ENCODE measurements at regions not wholly inside any gene's neighbourhood (a gene's known extent, or its start where the extent isn't known, plus 50 kb on each side); places are given as distances from the start of the nearest gene placed in this dataset.

DNA sequence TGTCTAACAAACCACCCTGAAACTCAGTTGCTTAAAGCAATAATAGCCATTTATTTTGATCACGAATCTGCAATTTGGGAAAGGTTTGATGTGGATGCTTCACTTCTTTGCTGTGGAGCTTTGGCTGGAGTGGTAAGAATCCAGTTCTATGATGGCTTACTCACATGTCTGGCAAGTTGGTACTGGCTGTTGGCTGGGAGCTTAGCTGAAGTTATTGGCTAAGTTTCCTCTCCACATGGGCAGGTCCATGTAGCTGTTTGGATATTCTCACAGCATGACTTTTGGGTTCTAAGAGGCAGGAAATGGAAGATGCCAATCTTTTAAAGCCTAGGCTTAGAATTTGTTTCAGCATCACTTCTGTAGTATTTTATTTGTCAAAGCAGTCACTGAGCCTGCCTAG, 277.6 kb upstream of the NRP1 start:
- Histone ChIP-seq H3K4ac (ENCODE audit: low read depth, low read length) (no peak overlapping the region), H2BK120ac (ENCODE audit: insufficient read depth, low read length, poor library complexity) (no peak overlapping the region), H3K4me1 (ENCODE audit: control insufficient read depth in 1 of 2, insufficient read depth in 2 of 2, low read length in 2 of 2) (no peaks in the 10 kb centered on the region), H3K9ac (ENCODE audit: low read length) (no peak overlapping the region), H4K91ac (ENCODE audit: low read depth, low read length) (no peak overlapping the region), H3K27ac (ENCODE audit: low read depth, low read length) (no peak overlapping the region), H3K79me1 (ENCODE audit: low read length) (no peaks in the 10 kb centered on the region), H3K18ac (ENCODE audit: low read length) (no peak overlapping the region), H3K14ac (ENCODE audit: low read length) (no peak overlapping the region), H4K8ac (ENCODE audit: low read depth, low read length) (no peak overlapping the region), H3K9me3 (ENCODE audit: insufficient read depth, low read depth, low read length) (no peaks in the 10 kb centered on the region), H3K79me2 (ENCODE audit: control insufficient read depth, insufficient read depth, low read length, poor library complexity) (no peaks in the 10 kb centered on the region), H2AK5ac (ENCODE audit: low read length) (no peak overlapping the region), H3K4me2 (ENCODE audit: low read length) (no peak overlapping the region), H3K4me3 (ENCODE audit: low read depth, low read length) (no peak overlapping the region), H3K23ac (ENCODE audit: low read length) (no peak overlapping the region), H2BK5ac (ENCODE audit: low read depth, low read length, poor library complexity) (no peak overlapping the region), H2AFZ (ENCODE audit: insufficient read depth, low read length, poor library complexity) (no peak overlapping the region), H2BK12ac (ENCODE audit: low read length) (no peak overlapping the region), H3K36me3 (ENCODE audit: control insufficient read depth in 1 of 2, insufficient read depth in 2 of 2, low read length in 2 of 2) (no peaks in the 10 kb centered on the region), H4K12ac (ENCODE audit: low read depth, low read length) (no peak overlapping the region), H3K27me3 (ENCODE audit: insufficient read depth, low read length) (no peaks in the 10 kb centered on the region)
- WGBS (ENCODE audit: extremely low coverage, insufficient coverage, insufficient read length): no CpG with 5 or more reads among the region's 1 CpG
- no peak for DNase-seq

DNA sequence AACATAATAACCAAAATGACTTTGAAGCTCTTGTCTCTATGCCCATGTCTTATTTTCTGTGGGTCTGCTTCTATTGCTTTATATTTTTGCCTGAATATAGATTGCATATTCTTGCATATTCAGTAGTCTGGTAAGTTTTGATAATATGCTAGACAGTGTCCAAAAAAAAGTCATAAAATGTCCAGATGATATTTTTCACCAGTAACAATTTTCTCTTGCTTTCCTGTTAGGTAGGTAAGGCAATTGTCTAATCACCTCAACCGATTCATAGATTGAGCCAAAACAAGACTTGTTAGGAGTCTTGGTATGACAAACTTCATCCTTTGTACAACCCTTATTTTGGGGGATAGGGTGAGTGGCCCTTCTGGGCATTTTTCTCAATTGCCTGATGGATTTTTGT, 277.0 kb upstream of the NRP1 start:
- no peak overlapping the region for H4K8ac ChIP-seq (ENCODE audit: low read depth, low read length)
- no peak overlapping the region for H2BK120ac ChIP-seq (ENCODE audit: insufficient read depth, low read length, poor library complexity)
- H3K9ac ChIP-seq (ENCODE audit: low read length): no peak overlapping the region
- H3K79me2 ChIP-seq (ENCODE audit: control insufficient read depth, insufficient read depth, low read length, poor library complexity): no peaks in the 10 kb centered on the region
- no peak overlapping the region for H2BK12ac ChIP-seq (ENCODE audit: low read length)
- no peak overlapping the region for H3K14ac ChIP-seq (ENCODE audit: low read length)
- no peak overlapping the region for H3K27ac ChIP-seq (ENCODE audit: low read depth, low read length)
- no peak overlapping the region for H4K91ac ChIP-seq (ENCODE audit: low read depth, low read length)
- H4K12ac ChIP-seq (ENCODE audit: low read depth, low read length): no peak overlapping the region
- no peaks in the 10 kb centered on the region for H3K27me3 ChIP-seq (ENCODE audit: insufficient read depth, low read length)
- WGBS (ENCODE audit: extremely low coverage, insufficient coverage, insufficient read length): no CpG with 5 or more reads among the region's 1 CpG
- no peak overlapping the region for H3K4me2 ChIP-seq (ENCODE audit: low read length)
- H3K9me3 ChIP-seq (ENCODE audit: insufficient read depth, low read depth, low read length): no peaks in the 10 kb centered on the region
- no peak overlapping the region for H3K4ac ChIP-seq (ENCODE audit: low read depth, low read length)
- H3K18ac ChIP-seq (ENCODE audit: low read length): no peak overlapping the region
- DNase-seq: no peak
- H3K79me1 ChIP-seq (ENCODE audit: low read length): no peaks in the 10 kb centered on the region
- no peak overlapping the region for H2BK5ac ChIP-seq (ENCODE audit: low read depth, low read length, poor library complexity)
- H3K4me3 ChIP-seq (ENCODE audit: low read depth, low read length): no peak overlapping the region
- H2AFZ ChIP-seq (ENCODE audit: insufficient read depth, low read length, poor library complexity): no peak overlapping the region
- H2AK5ac ChIP-seq (ENCODE audit: low read length): no peak overlapping the region
- H3K36me3 ChIP-seq (ENCODE audit: control insufficient read depth in 1 of 2, insufficient read depth in 2 of 2, low read length in 2 of 2): no peaks in the 10 kb centered on the region
- no peaks in the 10 kb centered on the region for H3K4me1 ChIP-seq (ENCODE audit: control insufficient read depth in 1 of 2, insufficient read depth in 2 of 2, low read length in 2 of 2)
- no peak overlapping the region for H3K23ac ChIP-seq (ENCODE audit: low read length)

DNA sequence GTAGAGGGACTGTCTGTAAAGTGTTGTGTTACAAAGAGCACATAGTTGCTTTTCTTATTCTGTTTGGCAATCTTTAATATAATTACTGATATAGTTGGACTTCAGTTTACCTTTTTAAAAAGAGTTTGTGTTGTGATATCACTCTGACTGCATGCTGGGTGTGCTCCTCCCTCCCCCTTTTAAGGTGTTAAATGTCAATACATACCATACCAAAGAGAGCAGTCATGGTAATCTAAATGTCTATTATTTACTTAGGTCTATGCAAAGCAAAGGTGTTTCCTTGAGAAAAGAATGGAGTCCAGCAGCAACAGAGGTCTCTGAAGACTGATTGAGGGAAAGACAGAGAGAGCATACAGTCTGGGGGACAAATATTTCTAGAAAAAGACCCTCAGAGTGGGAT, 275.1 kb upstream of the NRP1 start:
- H3K4me1 ChIP-seq (ENCODE audit: control insufficient read depth in 1 of 2, insufficient read depth in 2 of 2, low read length in 2 of 2): no peaks in the 10 kb centered on the region
- no peak overlapping the region for H3K14ac ChIP-seq (ENCODE audit: low read length)
- H3K27me3 ChIP-seq (ENCODE audit: insufficient read depth, low read length): no peaks in the 10 kb centered on the region
- no peak overlapping the region for H4K12ac ChIP-seq (ENCODE audit: low read depth, low read length)
- no peak overlapping the region for H4K8ac ChIP-seq (ENCODE audit: low read depth, low read length)
- no peak overlapping the region for H3K4me3 ChIP-seq (ENCODE audit: low read depth, low read length)
- DNase-seq: peak in 1 of 2 donors; percentile 14
- H3K9ac ChIP-seq (ENCODE audit: low read length): no peak overlapping the region
- no peak overlapping the region for H2BK12ac ChIP-seq (ENCODE audit: low read length)
- no peak overlapping the region for H3K4ac ChIP-seq (ENCODE audit: low read depth, low read length)
- no peak overlapping the region for H2AK5ac ChIP-seq (ENCODE audit: low read length)
- H2BK5ac ChIP-seq (ENCODE audit: low read depth, low read length, poor library complexity): no peak overlapping the region
- H2AFZ ChIP-seq (ENCODE audit: insufficient read depth, low read length, poor library complexity): no peak overlapping the region
- no peaks in the 10 kb centered on the region for H3K79me1 ChIP-seq (ENCODE audit: low read length)
- no peak overlapping the region for H3K27ac ChIP-seq (ENCODE audit: low read depth, low read length)
- H4K91ac ChIP-seq (ENCODE audit: low read depth, low read length): no peak overlapping the region
- H3K4me2 ChIP-seq (ENCODE audit: low read length): no peak overlapping the region
- no peaks in the 10 kb centered on the region for H3K9me3 ChIP-seq (ENCODE audit: insufficient read depth, low read depth, low read length)
- no peak overlapping the region for H3K23ac ChIP-seq (ENCODE audit: low read length)
- H3K36me3 ChIP-seq (ENCODE audit: control insufficient read depth in 1 of 2, insufficient read depth in 2 of 2, low read length in 2 of 2): no peaks in the 10 kb centered on the region
- H2BK120ac ChIP-seq (ENCODE audit: insufficient read depth, low read length, poor library complexity): no peak overlapping the region
- no peaks in the 10 kb centered on the region for H3K79me2 ChIP-seq (ENCODE audit: control insufficient read depth, insufficient read depth, low read length, poor library complexity)
- H3K18ac ChIP-seq (ENCODE audit: low read length): no peak overlapping the region

DNA sequence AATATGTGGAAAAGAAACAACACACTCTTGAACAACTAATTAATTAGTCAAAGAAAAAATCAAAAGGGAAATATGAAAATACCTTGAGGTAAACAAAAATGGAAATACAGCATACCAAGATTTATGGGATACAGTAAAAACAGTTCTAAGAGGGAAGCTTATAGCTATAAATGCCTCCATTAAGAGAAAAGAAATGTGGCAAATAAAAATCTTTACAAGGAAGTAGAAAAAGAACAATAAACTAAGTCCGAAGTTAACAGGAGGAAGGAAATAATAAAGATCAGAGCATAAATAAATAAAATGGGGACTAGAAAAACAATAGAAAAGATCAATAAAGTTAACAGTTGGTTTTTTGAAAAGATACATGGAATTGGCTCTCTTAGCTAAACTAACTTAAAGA, 267.8 kb upstream of the NRP1 start:
- H3K9ac ChIP-seq (ENCODE audit: low read length): no peak overlapping the region
- H2AK5ac ChIP-seq (ENCODE audit: low read length): no peak overlapping the region
- no peak overlapping the region for H2BK12ac ChIP-seq (ENCODE audit: low read length)
- no peaks in the 10 kb centered on the region for H3K9me3 ChIP-seq (ENCODE audit: insufficient read depth, low read depth, low read length)
- H3K27me3 ChIP-seq (ENCODE audit: insufficient read depth, low read length): no peaks in the 10 kb centered on the region
- no peak overlapping the region for H4K91ac ChIP-seq (ENCODE audit: low read depth, low read length)
- no peak overlapping the region for H4K12ac ChIP-seq (ENCODE audit: low read depth, low read length)
- H4K8ac ChIP-seq (ENCODE audit: low read depth, low read length): no peak overlapping the region
- no peaks in the 10 kb centered on the region for H3K79me2 ChIP-seq (ENCODE audit: control insufficient read depth, insufficient read depth, low read length, poor library complexity)
- no peak overlapping the region for H3K4me3 ChIP-seq (ENCODE audit: low read depth, low read length)
- no peak overlapping the region for H3K27ac ChIP-seq (ENCODE audit: low read depth, low read length)
- no peak overlapping the region for H2BK120ac ChIP-seq (ENCODE audit: insufficient read depth, low read length, poor library complexity)
- no peak overlapping the region for H3K18ac ChIP-seq (ENCODE audit: low read length)
- no peaks in the 10 kb centered on the region for H3K79me1 ChIP-seq (ENCODE audit: low read length)
- H3K4me2 ChIP-seq (ENCODE audit: low read length): no peak overlapping the region
- no peak overlapping the region for H3K23ac ChIP-seq (ENCODE audit: low read length)
- no CpG with 5 or more reads among the region's 1 CpG for WGBS (ENCODE audit: extremely low coverage, insufficient coverage, insufficient read length)
- H2AFZ ChIP-seq (ENCODE audit: insufficient read depth, low read length, poor library complexity): no peak overlapping the region
- no peak overlapping the region for H2BK5ac ChIP-seq (ENCODE audit: low read depth, low read length, poor library complexity)
- H3K14ac ChIP-seq (ENCODE audit: low read length): no peak overlapping the region
- H3K4me1 ChIP-seq (ENCODE audit: control insufficient read depth in 1 of 2, insufficient read depth in 2 of 2, low read length in 2 of 2): no peaks in the 10 kb centered on the region
- H3K36me3 ChIP-seq (ENCODE audit: control insufficient read depth in 1 of 2, insufficient read depth in 2 of 2, low read length in 2 of 2): no peaks in the 10 kb centered on the region
- no peak for DNase-seq
- H3K4ac ChIP-seq (ENCODE audit: low read depth, low read length): no peak overlapping the region

DNA sequence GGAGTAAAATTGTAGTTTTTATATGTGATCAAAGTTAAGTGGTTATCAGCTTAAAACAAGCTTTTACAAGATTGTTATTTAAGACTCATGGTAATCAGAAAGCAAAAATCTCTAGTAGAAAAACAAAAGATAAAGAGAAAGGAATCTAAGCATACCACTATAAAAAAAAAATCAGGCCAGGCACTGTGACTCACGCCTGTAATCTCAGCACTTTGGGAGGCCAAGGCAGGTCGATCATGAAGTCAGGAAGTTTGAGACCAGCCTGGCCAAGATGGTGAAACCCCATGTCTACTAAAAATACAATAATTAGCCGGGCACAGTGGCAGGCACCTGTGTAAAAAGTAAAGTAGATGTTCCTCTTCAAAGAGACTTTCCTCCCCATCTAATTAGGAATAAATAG, 265.9 kb upstream of the NRP1 start:
- no peak overlapping the region for H3K14ac ChIP-seq (ENCODE audit: low read length)
- no peak overlapping the region for H2AK5ac ChIP-seq (ENCODE audit: low read length)
- H3K79me1 ChIP-seq (ENCODE audit: low read length): no peaks in the 10 kb centered on the region
- no peak overlapping the region for H2BK120ac ChIP-seq (ENCODE audit: insufficient read depth, low read length, poor library complexity)
- peak; percentile 18 to 61 for DNase-seq
- H3K9me3 ChIP-seq (ENCODE audit: insufficient read depth, low read depth, low read length): no peaks in the 10 kb centered on the region
- H3K4me2 ChIP-seq (ENCODE audit: low read length): no peak overlapping the region
- H3K36me3 ChIP-seq (ENCODE audit: control insufficient read depth in 1 of 2, insufficient read depth in 2 of 2, low read length in 2 of 2): no peaks in the 10 kb centered on the region
- H3K4ac ChIP-seq (ENCODE audit: low read depth, low read length): no peak overlapping the region
- H4K91ac ChIP-seq (ENCODE audit: low read depth, low read length): no peak overlapping the region
- no peak overlapping the region for H3K9ac ChIP-seq (ENCODE audit: low read length)
- H3K27me3 ChIP-seq (ENCODE audit: insufficient read depth, low read length): no peaks in the 10 kb centered on the region
- H3K79me2 ChIP-seq (ENCODE audit: control insufficient read depth, insufficient read depth, low read length, poor library complexity): no peaks in the 10 kb centered on the region
- no peak overlapping the region for H3K18ac ChIP-seq (ENCODE audit: low read length)
- H3K4me3 ChIP-seq (ENCODE audit: low read depth, low read length): no peak overlapping the region
- H2BK5ac ChIP-seq (ENCODE audit: low read depth, low read length, poor library complexity): no peak overlapping the region
- H3K23ac ChIP-seq (ENCODE audit: low read length): no peak overlapping the region
- no peak overlapping the region for H2AFZ ChIP-seq (ENCODE audit: insufficient read depth, low read length, poor library complexity)
- H4K8ac ChIP-seq (ENCODE audit: low read depth, low read length): no peak overlapping the region
- no peak overlapping the region for H4K12ac ChIP-seq (ENCODE audit: low read depth, low read length)
- no peak overlapping the region for H3K27ac ChIP-seq (ENCODE audit: low read depth, low read length)
- H2BK12ac ChIP-seq (ENCODE audit: low read length): no peak overlapping the region
- no peaks in the 10 kb centered on the region for H3K4me1 ChIP-seq (ENCODE audit: control insufficient read depth in 1 of 2, insufficient read depth in 2 of 2, low read length in 2 of 2)
- no CpG with 5 or more reads among the region's 3 CpGs for WGBS (ENCODE audit: extremely low coverage, insufficient coverage, insufficient read length)

Data from trophoblast cell (in vitro differentiated cells and primary cell).